ENCODE measurements at regions not wholly inside any gene's neighbourhood (a gene's known extent, or its start where the extent isn't known, plus 50 kb on each side); places are given as distances from the start of the nearest gene placed in this dataset.

- Histone ChIP-seq H3K36me3 (no peaks in the 10 kb centered on the region), H3K27ac (no peak overlapping the region), H3K9me3 (ENCODE audit: low read depth) (no peaks in the 10 kb centered on the region), H3K4me3 (no peak overlapping the region), H3K27me3 (no peaks in the 10 kb centered on the region), H3K4me1 (ENCODE audit: low read depth) (no peaks in the 10 kb centered on the region)
- TF ChIP-seq CTCF (IDR thresholded peaks at IDR 0.05; ENCODE audit: low read depth, low read length): no peak
- DNase-seq (ENCODE audit: low read depth in 1 of 2, low spot score in 1 of 2): no peak
These were observed 326.6 kb upstream of the JAG1 start for GRCh38 chr20:11000416-11000815.

- DNase-seq (ENCODE audit: low read depth in 1 of 2, low spot score in 1 of 2): no peak
- Histone ChIP-seq H3K27ac (no peak overlapping the region), H3K4me1 (ENCODE audit: low read depth) (no peaks in the 10 kb centered on the region), H3K36me3 (no peaks in the 10 kb centered on the region), H3K27me3 (no peaks in the 10 kb centered on the region), H3K4me3 (no peak overlapping the region), H3K9me3 (ENCODE audit: low read depth) (no peaks in the 10 kb centered on the region)
- TF ChIP-seq CTCF (IDR thresholded peaks at IDR 0.05; ENCODE audit: low read depth, low read length): no peak
These were observed 327.5 kb upstream of the JAG1 start for GRCh38 chr20:11001302-11001701.

GRCh38 chr20:11001764-11002540 lies 328.2 kb upstream of the JAG1 start:
- H3K27ac ChIP-seq: no peak overlapping the region
- no peaks in the 10 kb centered on the region for H3K9me3 ChIP-seq (ENCODE audit: low read depth)
- peak in 1 of 2 donors; percentile 78 for DNase-seq (ENCODE audit: low read depth in 1 of 2, low spot score in 1 of 2)
- no peaks in the 10 kb centered on the region for H3K4me1 ChIP-seq (ENCODE audit: low read depth)
- TF ChIP-seq CTCF (IDR thresholded peaks at IDR 0.05; ENCODE audit: low read depth, low read length): no peak
- H3K4me3 ChIP-seq: no peak overlapping the region
- no peaks in the 10 kb centered on the region for H3K36me3 ChIP-seq
- no peaks in the 10 kb centered on the region for H3K27me3 ChIP-seq

GRCh38 chr20:11003341-11003740 lies 329.5 kb upstream of the JAG1 start:
- H3K4me3 ChIP-seq: no peak overlapping the region
- DNase-seq (ENCODE audit: low read depth in 1 of 2, low spot score in 1 of 2): no peak

GRCh38 chr20:11008444-11009033 lies 334.7 kb upstream of the JAG1 start:
- no peak for DNase-seq (ENCODE audit: low read depth in 1 of 2, low spot score in 1 of 2)
- TF ChIP-seq CTCF (IDR thresholded peaks at IDR 0.05; ENCODE audit: low read depth, low read length): no peak

More at GRCh38 chr20:11003341-11003740, 329.5 kb upstream of the JAG1 start:
- no peaks in the 10 kb centered on the region for H3K4me1 ChIP-seq (ENCODE audit: low read depth)
- no peak for TF ChIP-seq CTCF (IDR thresholded peaks at IDR 0.05; ENCODE audit: low read depth, low read length)
- no peak overlapping the region for H3K27ac ChIP-seq
- H3K9me3 ChIP-seq (ENCODE audit: low read depth): no peaks in the 10 kb centered on the region
- H3K27me3 ChIP-seq: no peaks in the 10 kb centered on the region
- no peaks in the 10 kb centered on the region for H3K36me3 ChIP-seq

More at GRCh38 chr20:11008444-11009033, 334.7 kb upstream of the JAG1 start:
- Histone ChIP-seq H3K27me3 (no peaks in the 10 kb centered on the region), H3K36me3 (no peaks in the 10 kb centered on the region), H3K27ac (no peak overlapping the region), H3K4me1 (ENCODE audit: low read depth) (no peaks in the 10 kb centered on the region), H3K9me3 (ENCODE audit: low read depth) (no peaks in the 10 kb centered on the region), H3K4me3 (no peak overlapping the region)
